ENCODE measurements at regions not wholly inside any gene's neighbourhood (a gene's known extent, or its start where the extent isn't known, plus 50 kb on each side); places are given as distances from the start of the nearest gene placed in this dataset.
"Not testable (repeated sequence)": the region's sequence is repeated elsewhere in the genome, so short reads cannot be mapped to it uniquely, and the experiment has no call there.

DNA sequence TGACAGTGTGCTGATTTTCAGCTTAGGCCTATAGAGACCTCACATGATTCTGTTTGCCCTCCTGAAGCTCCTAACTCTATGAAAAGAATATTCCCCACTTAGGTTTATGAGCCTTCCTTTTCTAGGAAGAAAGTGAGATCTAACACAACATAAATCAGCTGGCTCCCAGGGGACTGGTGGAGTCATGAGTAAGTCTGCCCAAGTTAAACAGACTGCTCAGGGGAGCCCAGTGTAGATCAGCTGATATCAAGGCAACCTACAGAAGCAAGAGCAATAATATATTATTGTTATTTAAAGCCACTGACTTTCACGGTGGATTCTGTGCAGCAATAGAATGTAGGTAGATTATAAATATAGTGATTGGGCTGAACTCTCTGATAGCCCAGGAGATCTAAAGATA lies 1978.6 kb upstream of the CDH6 start:
- DNase-seq (ENCODE audit: low spot score) (no peak), ATAC-seq (ENCODE audit: low FRiP score) (no peak)
- TF ChIP-seq, protein P1, sequence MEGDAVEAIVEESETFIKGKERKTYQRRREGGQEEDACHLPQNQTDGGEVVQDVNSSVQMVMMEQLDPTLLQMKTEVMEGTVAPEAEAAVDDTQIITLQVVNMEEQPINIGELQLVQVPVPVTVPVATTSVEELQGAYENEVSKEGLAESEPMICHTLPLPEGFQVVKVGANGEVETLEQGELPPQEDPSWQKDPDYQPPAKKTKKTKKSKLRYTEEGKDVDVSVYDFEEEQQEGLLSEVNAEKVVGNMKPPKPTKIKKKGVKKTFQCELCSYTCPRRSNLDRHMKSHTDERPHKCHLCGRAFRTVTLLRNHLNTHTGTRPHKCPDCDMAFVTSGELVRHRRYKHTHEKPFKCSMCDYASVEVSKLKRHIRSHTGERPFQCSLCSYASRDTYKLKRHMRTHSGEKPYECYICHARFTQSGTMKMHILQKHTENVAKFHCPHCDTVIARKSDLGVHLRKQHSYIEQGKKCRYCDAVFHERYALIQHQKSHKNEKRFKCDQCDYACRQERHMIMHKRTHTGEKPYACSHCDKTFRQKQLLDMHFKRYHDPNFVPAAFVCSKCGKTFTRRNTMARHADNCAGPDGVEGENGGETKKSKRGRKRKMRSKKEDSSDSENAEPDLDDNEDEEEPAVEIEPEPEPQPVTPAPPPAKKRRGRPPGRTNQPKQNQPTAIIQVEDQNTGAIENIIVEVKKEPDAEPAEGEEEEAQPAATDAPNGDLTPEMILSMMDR (IDR thresholded peaks at IDR 0.05) = no peak

- TF ChIP-seq, protein P1 (IDR thresholded peaks at IDR 0.05) = no peak
- DNase-seq (ENCODE audit: low spot score) (no peak), ATAC-seq (ENCODE audit: low FRiP score) (no peak)
Observed at GRCh38 chr5:29213475-29213874, 1980.0 kb upstream of the CDH6 start.

- TF ChIP-seq, protein P1 (IDR thresholded peaks at IDR 0.05) = no peak
- ATAC-seq (ENCODE audit: low FRiP score) = no peak
- DNase-seq (ENCODE audit: low spot score) = no peak
Observed at GRCh38 chr5:29208024-29208423, 1985.5 kb upstream of the CDH6 start.

DNA sequence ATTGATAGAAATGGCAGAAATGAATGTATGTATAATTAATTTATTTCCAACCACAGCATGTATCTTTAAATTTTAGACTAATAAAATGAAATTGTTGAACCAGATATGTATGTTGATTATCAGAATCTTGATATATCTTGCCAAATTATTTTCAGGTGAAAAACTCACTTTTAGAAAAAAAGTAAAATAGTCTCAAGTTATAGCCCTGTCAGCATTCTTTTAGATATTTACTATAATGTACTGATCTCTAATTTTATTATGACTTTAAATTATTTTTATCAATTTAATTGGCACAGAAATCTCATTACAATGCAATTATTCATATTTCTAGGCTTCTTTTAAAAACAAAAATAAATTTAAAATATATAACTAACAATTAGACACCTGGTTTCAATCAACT lies 1990.4 kb upstream of the CDH6 start:
- ATAC-seq (ENCODE audit: low FRiP score) (no peak), DNase-seq (ENCODE audit: low spot score) (no peak)
- TF ChIP-seq, protein P1 (IDR thresholded peaks at IDR 0.05) = no peak

GRCh38 chr5:29197631-29198454 lies 1995.6 kb upstream of the CDH6 start:
- no peak for ATAC-seq (ENCODE audit: low FRiP score)
- TF ChIP-seq, protein P1 (IDR thresholded peaks at IDR 0.05) = no peak
- DNase-seq (ENCODE audit: low spot score) = no peak

GRCh38 chr5:29193972-29194371 lies 1999.5 kb upstream of the CDH6 start:
- DNase-seq (ENCODE audit: low spot score) = no peak
- TF ChIP-seq, protein P1 (IDR thresholded peaks at IDR 0.05) = no peak
- ATAC-seq (ENCODE audit: low FRiP score) = no peak

DNA sequence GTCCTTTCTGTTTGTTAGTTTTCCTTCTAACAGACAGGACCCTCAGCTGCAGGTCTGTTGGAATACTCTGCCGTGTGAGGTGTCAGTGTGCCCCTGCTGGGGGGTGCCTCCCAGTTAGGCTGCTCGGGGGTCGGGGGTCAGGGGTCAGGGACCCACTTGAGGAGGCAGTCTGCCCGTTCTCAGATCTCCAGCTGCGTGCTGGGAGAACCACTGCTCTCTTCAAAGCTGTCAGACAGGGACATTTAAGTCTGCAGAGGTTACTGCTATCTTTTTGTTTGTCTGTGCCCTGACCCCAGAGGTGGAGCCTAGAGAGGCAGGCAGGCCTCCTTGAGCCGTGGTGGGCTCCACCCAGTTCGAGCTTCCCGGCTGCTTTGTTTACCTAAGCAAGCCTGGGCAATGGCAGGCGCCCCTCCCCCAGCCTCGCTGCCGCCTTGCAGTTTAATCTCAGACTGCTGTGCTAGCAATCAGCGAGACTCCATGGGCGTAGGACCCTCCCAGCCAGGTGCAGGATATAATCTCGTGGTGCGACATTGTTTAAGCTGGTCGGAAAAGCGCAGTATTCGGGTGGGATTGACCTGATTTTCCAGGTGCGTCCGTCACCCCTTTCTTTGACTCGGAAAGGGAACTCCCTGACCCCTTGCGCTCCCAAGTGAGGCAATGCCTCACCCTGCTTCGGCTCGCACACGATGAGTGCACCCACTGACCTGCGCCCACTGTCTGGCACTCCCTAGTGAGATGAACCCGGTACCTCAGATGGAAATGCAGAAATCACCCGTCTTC lies 2002.0 kb upstream of the CDH6 start:
- DNase-seq (ENCODE audit: low spot score); ATAC-seq (ENCODE audit: low FRiP score): not testable (repeated sequence)

DNA sequence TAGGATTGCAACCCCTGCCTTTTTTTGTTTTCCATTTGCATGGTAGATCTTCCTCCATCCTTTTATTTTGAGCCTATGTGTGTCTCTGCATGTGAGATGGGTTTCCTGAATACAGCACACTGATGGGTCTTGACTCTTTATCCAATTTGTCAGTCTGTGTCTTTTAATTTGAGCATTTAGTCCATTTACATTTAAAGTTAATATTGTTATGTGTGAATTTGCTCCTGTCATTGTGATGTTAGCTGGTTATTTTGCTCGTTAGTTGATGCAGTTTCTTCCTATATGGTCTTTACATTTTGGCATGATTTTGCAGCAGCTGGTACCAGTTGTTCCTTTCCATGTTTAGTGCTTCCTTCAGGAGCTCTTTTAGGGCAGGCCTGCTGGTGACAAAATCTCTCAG lies 2003.1 kb upstream of the CDH6 start:
- ATAC-seq (ENCODE audit: low FRiP score); DNase-seq (ENCODE audit: low spot score): not testable (repeated sequence)

GRCh38 chr5:29186380-29186779 lies 2007.1 kb upstream of the CDH6 start:
- not testable (repeated sequence) for DNase-seq (ENCODE audit: low spot score); ATAC-seq (ENCODE audit: low FRiP score)
